Left lobe of liver (tissue), 2 donors: ENCODE measurements at regions not wholly inside any gene's neighbourhood (a gene's known extent, or its start where the extent isn't known, plus 50 kb on each side); places are given as distances from the start of the nearest gene placed in this dataset.
"Not testable (repeated sequence)": the region's sequence is repeated elsewhere in the genome, so short reads cannot be mapped to it uniquely, and the experiment has no call there.

ENCODE experiments used
- ATAC-seq: fragments of 200-7000 bp; cut with Tn5 transposase; one replicate; pipeline ENCODE4 v1.9.1; 2020; ENCODE audit warnings: mild to moderate bottlenecking, moderate library complexity
- DNase-seq: peaks from one replicate; pipeline ENCODE4 v3.0.0-alpha.2; 2020; ENCODE audit warnings: low spot score
- donor health status: DM: no; HTN: no; CAD: no; lungs with moderate emphysema.
- donor health status: DM: no; HTN: yes; CAD: no.

GRCh38 chr3:155995525-155996370 is 124.6 kb upstream of the KCNAB1 start:
- ATAC-seq: peak; percentile 83
- DNase-seq: no peak

GRCh38 chr3:155996882-155997281 is 123.5 kb upstream of the KCNAB1 start:
- ATAC-seq: no peak
- DNase-seq: no peak

DNA sequence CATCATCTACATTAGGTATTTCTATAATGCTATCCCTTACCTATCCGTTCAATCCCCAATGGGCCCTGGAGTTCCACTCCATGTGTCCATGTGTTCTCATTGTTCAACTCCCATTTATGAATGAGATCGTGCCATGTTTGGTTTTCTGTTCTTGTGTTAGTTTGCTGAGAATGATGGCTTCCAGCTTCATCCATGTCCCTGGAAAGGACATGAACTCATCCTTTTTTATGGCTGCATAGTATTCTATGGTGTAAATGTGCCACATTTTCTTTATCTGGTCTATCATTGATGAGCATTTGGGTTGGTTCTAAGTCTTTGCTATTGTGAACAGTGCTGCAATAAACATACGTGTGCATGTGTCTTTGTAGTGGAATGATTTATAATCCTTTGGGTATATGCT is 122.2 kb upstream of the KCNAB1 start:
- not testable (repeated sequence) for DNase-seq, ATAC-seq

DNA sequence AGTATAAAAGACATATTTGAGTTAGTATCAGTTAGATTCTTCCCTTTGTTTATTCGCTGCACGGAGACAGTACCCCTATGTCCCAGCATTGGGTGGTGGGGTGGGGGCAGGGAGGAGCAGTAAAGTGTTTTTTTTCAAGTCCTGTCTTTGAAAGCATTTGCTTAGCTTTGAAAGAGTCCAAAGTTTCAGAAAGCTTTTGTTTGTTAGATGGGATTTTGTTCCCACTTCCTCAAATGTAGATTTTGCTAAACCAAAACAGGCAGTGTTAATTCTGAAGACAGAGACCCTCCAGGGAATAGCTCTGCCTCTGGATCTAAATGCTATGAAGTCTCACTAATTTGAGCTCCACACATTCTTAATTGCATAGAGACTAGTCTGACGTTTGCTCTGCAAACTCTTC is 114.6 kb upstream of the KCNAB1 start:
- no peak for ATAC-seq
- no peak for DNase-seq

DNA sequence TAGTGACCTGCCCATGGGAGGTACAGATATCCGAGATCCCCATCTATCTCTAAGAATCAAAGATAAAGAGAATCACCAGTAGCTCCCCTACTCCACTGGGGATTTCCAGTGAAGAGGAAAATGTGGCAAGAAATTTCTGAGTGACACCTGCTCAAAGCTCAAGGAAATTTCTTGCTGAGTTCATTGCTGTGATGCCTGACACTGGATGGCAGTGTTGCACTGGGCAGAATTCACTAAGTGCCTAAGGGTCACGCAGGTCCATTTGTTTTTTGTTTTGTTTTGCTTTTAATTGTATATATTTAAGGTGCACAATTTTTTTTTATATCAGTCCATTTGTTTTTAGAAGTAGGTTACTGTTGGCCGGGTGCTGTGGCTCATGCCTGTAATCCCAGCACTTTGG is 109.5 kb upstream of the KCNAB1 start:
- peak; percentile 74 for ATAC-seq

GRCh38 chr3:156014489-156014888 is 105.9 kb upstream of the KCNAB1 start:
- no peak for DNase-seq
- ATAC-seq: no peak

More for the DNA sequence above, 109.5 kb upstream of the KCNAB1 start:
- no peak for DNase-seq

- DNase-seq (no peak), ATAC-seq (no peak)
These were observed 103.5 kb upstream of the KCNAB1 start for GRCh38 chr3:156016902-156017301.

DNA sequence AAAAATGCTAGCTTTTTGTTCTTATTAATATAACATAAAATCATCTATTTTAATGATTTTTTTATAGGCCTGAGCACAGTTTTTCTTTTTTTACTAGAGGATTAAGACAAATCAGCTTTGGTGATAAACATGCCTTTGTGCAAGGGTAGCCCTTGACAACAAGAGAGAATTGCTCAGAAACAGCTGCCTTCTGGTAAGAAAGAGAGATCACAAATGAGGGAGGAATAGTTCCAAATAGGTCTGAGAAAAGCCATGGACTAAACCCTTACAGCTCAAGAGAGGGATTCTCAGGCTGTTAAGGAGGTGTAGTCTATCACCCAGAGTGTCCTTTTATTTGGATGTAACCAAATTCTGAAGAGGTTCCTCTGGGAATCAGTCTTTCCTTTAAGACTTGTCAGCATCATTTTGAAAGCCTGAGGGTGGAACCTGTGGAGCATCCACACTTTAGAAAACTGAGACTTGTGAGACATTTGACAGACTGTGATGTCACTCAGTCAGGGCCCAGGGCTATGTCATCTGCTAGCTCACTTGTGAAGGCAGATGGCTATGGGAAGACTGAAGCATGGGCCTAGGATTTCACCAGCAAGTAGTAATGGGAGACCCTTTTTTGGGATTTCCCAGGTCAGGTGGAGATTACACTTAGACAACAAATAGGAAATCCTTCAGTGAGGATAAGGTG is 102.9 kb upstream of the KCNAB1 start:
- no peak for ATAC-seq

GRCh38 chr3:156024904-156025533 is 95.4 kb upstream of the KCNAB1 start:
- ATAC-seq (no peak), DNase-seq (no peak)

More for the DNA sequence above, 102.9 kb upstream of the KCNAB1 start:
- DNase-seq: no peak

DNA sequence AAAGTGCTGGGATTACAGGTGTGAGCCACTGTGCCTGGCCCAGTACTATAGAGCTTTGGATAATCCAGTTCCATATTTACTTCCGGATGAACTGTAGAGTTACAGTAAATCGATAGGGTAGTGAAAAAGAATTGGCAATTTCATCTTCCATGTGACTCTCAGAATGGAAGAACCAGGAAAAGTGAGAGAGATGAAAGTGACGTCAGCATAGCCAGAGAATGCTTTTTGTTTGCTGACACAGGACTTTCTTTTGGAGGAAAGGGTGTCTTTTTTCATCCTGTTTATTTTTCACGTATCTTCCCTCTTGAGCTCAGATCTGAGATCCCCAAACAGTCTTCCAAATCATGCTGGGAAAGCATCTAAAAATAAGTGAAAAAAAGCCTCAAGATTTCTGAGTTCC is 91.2 kb upstream of the KCNAB1 start:
- ATAC-seq (no peak), DNase-seq (no peak)

DNA sequence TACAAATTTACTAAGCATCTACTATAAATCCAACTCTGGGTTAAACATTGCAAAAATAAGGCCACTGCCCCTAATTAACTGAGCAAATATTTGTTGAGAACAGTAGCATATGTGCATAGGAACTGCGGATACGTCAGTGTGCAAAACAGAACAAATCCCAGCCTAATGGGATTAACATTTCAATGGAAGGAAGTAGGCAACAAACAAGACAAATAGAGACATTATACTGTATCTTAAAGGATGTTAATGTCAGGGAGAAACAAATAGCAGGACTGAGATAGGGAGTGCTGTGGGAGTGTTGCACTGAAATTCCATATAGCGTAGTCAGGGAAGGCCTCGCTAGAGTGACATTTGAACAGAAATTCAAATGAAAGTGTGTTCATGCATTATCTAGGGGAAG is 89.7 kb upstream of the KCNAB1 start:
- ATAC-seq (no peak), DNase-seq (no peak)

DNA sequence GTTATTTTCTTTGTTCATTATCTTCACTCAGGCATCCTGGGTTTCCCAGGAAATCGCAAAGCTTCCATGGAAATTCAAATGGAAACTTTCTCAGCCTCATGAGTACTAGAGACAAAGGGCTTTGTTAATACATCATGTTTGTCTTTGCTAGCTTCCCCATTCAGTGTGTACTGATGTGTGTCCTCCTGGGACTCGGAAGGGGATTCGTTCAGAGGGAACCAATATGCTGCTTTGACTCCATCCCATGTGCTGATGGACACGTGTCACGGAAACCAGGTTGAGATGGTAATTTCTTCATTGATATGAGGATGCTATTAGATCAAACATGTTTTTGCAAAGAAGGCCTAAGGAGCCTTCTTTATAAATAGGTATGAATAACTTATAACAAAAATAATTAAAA is 87.0 kb upstream of the KCNAB1 start:
- ATAC-seq: no peak
- no peak for DNase-seq

DNA sequence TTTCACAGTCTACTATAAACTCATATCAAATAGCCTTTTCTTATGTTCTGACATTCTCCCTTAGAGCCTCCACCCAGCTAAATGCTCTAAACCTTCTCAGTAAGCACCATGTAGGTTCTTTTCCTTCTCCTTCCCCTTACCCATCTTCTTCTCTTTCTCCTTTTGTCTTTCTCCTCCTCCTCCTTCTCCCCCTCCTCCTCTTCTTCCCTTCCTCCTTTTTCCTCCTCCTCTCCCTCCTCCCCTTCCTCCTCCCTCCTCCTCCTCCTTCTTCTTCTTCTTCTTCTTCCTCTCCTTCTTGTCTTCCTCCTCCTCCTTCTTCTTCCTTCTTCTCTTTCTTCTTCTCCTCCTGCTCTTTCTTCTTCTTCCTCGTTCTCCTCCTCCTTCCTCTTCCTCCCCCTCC is 85.2 kb upstream of the KCNAB1 start:
- no peak for DNase-seq
- ATAC-seq: no peak

- no peak for DNase-seq
- no peak for ATAC-seq
These were observed 83.9 kb upstream of the KCNAB1 start for GRCh38 chr3:156036258-156037053.

GRCh38 chr3:156037356-156037755 is 83.0 kb upstream of the KCNAB1 start:
- DNase-seq (no peak), ATAC-seq (no peak)

DNA sequence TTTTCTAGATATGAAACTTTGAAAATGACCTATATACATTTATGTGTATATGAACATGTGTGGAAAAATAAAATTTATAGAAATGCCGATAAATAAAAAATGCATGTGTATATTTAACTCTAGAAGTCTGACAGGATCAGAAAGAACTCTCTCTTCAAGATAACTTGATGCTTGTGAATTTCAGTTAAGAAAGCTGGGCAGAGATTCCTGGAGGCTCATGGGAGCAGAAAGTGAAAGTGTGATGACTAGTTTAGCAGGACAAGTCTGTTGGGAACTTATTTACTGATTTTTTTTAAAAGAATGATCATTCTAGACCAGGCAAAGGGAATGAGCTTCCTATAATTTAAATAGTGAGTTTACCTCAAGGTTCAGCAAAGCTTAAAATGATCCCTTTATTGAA is 81.5 kb upstream of the KCNAB1 start:
- DNase-seq (no peak), ATAC-seq (no peak)

DNA sequence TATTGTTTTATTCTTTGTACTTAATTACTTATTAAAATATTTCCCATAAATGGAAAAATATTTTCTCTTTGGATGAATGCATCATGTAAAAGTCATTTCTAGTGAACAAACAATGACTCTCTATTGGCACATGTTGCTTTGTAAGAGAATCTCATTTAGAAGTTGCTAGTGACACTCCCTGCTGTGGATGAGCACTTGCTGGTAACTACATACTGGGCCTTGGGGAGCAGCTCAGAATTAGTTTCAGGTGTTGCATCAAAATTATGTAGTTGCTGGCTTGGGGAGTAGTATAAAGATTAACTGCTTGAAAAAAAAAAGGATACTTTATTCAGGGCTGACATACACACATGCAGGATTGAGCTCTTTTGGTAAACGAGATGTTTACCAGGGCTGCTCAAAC is 80.3 kb upstream of the KCNAB1 start:
- no peak for ATAC-seq

GRCh38 chr3:156041216-156041841 is 79.0 kb upstream of the KCNAB1 start:
- DNase-seq, ATAC-seq: not testable (repeated sequence)

More for the DNA sequence above, 80.3 kb upstream of the KCNAB1 start:
- DNase-seq: no peak

GRCh38 chr3:156041856-156042255 is 78.5 kb upstream of the KCNAB1 start:
- not testable (repeated sequence) for ATAC-seq

GRCh38 chr3:156043832-156044633 is 76.3 kb upstream of the KCNAB1 start:
- ATAC-seq: not testable (repeated sequence)
- peak; percentile 52 for DNase-seq

More at GRCh38 chr3:156041856-156042255, 78.5 kb upstream of the KCNAB1 start:
- DNase-seq: not testable (repeated sequence)
